ENCODE measurements at regions not wholly inside any gene's neighbourhood (a gene's known extent, or its start where the extent isn't known, plus 50 kb on each side); places are given as distances from the start of the nearest gene placed in this dataset.

DNA sequence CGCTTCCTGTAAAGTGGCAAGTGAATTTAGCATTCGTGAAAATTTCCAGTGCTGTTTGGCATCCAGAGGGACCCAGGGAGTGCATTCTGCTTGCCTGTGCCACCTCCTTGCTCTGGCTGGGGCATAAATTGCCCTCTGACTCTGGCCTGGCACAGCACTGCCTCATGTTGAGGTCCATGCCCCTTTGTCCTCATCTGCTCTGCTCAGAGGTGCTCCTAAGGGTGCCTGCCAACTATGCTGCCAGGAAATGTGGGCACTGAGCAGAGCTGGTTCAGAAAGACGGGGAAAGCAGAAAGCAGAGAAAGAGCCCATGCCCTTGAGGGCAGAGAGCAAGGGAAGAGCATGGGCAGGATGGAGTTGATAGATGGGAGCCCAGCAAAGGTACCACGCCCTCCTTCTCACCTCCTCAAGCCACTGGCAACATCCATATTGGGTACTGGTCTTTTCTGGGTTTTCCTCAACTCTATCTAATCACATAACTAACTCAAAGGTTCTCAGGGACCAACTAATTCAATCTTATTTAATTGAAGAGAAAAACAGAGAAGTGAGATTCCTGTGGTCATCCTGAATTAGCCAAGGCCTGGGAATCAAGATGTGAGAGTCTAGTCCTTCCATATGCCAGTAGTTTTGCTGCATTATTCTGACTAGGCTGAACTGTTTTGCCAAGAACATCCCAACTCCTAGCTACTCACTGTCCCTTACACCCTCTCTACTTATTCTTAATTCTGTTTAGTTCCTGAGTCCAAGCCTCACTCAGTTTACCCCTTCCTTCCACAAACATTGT is 441.5 kb upstream of the TNP1 start:
- Histone ChIP-seq H3K4me1 (ENCODE audit: control insufficient read depth in 2 of 2, insufficient read depth in 2 of 2, low read length in 1 of 2) (no peaks in the 10 kb centered on the region), H3K36me3 (ENCODE audit: control insufficient read depth in 2 of 2, insufficient read depth in 2 of 2, low read length in 1 of 2) (no peaks in the 10 kb centered on the region), H3K27me3 (ENCODE audit: control insufficient read depth in 1 of 2, insufficient read depth in 2 of 2, low read length in 2 of 2) (no peaks in the 10 kb centered on the region), H3K4me3 (ENCODE audit: low read depth in 1 of 2, low read length in 2 of 2) (no peak overlapping the region), H3K27ac (ENCODE audit: low read depth in 2 of 2, low read length in 1 of 2) (no peak overlapping the region), H3K9me3 (ENCODE audit: control insufficient read depth in 2 of 2, insufficient read depth in 1 of 2, low read depth in 1 of 2, low read length in 1 of 2) (no peaks in the 10 kb centered on the region)
- 84 to 88% methylated on average over 4 of the region's 4 CpGs for WGBS, 2 donors

DNA sequence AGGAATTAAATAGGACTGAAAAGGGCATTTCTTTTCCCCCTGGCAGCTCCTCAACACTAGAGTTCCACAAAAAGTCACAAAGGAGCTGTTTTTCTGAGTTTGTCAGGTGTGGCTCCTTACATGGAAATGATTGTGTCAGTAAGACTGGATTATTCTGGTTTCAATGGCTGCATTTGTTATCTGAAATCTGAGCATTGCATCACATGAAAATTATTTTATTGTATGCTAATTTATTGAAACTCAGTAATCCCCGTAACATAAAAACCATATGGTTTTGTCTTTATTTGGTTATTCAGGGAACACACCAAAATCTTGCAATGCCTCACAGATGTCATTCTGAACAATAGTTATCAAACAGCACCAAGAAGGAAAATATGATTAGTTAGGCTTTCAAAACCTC is 439.7 kb upstream of the TNP1 start:
- no peaks in the 10 kb centered on the region for H3K9me3 ChIP-seq (ENCODE audit: control insufficient read depth in 2 of 2, insufficient read depth in 1 of 2, low read depth in 1 of 2, low read length in 1 of 2)
- H3K27me3 ChIP-seq (ENCODE audit: control insufficient read depth in 1 of 2, insufficient read depth in 2 of 2, low read length in 2 of 2), result no peaks in the 10 kb centered on the region
- WGBS, 2 donors, result 71 to 93% methylated on average over 1 of the region's 1 CpG
- H3K27ac ChIP-seq (ENCODE audit: low read depth in 2 of 2, low read length in 1 of 2), result no peak overlapping the region
- no peaks in the 10 kb centered on the region for H3K36me3 ChIP-seq (ENCODE audit: control insufficient read depth in 2 of 2, insufficient read depth in 2 of 2, low read length in 1 of 2)
- no peak overlapping the region for H3K4me3 ChIP-seq (ENCODE audit: low read depth in 1 of 2, low read length in 2 of 2)
- no peaks in the 10 kb centered on the region for H3K4me1 ChIP-seq (ENCODE audit: control insufficient read depth in 2 of 2, insufficient read depth in 2 of 2, low read length in 1 of 2)

DNA sequence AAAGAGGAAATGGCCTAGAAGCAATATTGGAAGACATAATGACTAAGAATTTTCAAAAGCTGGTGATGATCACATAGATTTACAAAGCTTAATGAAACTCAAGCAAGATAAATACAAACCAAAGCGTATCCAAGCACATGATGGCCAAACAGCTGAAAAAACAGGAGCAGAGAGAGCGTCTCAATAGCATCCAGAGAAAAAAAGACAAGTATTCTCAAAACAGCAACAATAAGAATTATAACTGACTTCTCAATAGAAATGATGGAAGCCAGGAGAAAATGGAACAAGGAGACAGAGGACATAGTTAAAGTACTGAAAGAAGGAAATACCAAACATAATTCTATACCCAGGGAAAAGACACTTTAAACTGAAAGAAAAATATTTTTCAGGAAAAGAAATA is 437.2 kb upstream of the TNP1 start:
- no peak overlapping the region for H3K27ac ChIP-seq (ENCODE audit: low read depth in 2 of 2, low read length in 1 of 2)
- H3K4me1 ChIP-seq (ENCODE audit: control insufficient read depth in 2 of 2, insufficient read depth in 2 of 2, low read length in 1 of 2), result no peaks in the 10 kb centered on the region
- H3K4me3 ChIP-seq (ENCODE audit: low read depth in 1 of 2, low read length in 2 of 2), result no peak overlapping the region
- H3K27me3 ChIP-seq (ENCODE audit: control insufficient read depth in 1 of 2, insufficient read depth in 2 of 2, low read length in 2 of 2), result no peaks in the 10 kb centered on the region
- H3K36me3 ChIP-seq (ENCODE audit: control insufficient read depth in 2 of 2, insufficient read depth in 2 of 2, low read length in 1 of 2), result no peaks in the 10 kb centered on the region
- WGBS, 2 donors, result 85 to 87% methylated on average over 2 of the region's 2 CpGs
- H3K9me3 ChIP-seq (ENCODE audit: control insufficient read depth in 2 of 2, insufficient read depth in 1 of 2, low read depth in 1 of 2, low read length in 1 of 2), result no peaks in the 10 kb centered on the region

DNA sequence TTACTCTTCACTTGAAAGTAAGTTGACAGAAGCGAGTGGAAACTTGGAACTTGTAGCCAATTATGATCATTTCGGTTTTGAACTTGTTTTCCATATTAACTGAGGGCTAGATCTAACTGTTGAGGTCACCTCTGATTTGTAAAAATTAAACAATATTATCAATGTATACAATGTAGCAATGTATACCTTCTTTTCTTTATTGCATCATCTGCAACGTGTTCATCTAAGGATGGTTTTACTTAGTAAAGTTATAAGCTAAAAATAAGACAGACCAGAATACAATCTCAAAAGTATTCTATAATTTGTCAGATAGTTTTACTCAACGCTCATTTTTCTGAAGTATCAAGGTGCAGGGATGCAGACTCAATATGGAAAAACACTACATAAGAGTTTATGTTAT is 435.0 kb upstream of the TNP1 start:
- Histone ChIP-seq H3K27me3 (ENCODE audit: control insufficient read depth in 1 of 2, insufficient read depth in 2 of 2, low read length in 2 of 2) (no peaks in the 10 kb centered on the region), H3K27ac (ENCODE audit: low read depth in 2 of 2, low read length in 1 of 2) (no peak overlapping the region), H3K4me1 (ENCODE audit: control insufficient read depth in 2 of 2, insufficient read depth in 2 of 2, low read length in 1 of 2) (no peaks in the 10 kb centered on the region), H3K4me3 (ENCODE audit: low read depth in 1 of 2, low read length in 2 of 2) (no peak overlapping the region), H3K36me3 (ENCODE audit: control insufficient read depth in 2 of 2, insufficient read depth in 2 of 2, low read length in 1 of 2) (no peaks in the 10 kb centered on the region), H3K9me3 (ENCODE audit: control insufficient read depth in 2 of 2, insufficient read depth in 1 of 2, low read depth in 1 of 2, low read length in 1 of 2) (no peaks in the 10 kb centered on the region)
- 78 to 83% methylated on average over 4 of the region's 4 CpGs for WGBS, 2 donors

DNA sequence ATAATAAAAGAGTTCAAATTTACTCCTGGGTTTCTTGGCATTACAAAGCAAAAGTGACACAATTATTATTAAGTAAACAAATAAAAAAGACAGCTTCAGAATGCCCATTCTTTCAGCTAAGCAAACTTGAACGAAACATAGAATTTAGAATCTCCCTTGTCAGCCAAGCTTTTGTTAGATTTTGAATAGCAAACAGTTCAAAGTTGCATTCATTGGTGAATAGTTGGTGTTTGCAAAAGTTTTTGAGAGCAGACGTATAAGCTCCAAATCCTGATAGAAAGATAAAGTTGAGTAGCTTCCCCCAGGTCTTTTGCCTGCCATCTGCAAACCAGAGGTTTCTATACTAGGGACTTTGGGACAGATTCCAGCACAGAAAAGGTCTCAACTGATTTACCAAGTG is 434.3 kb upstream of the TNP1 start:
- Histone ChIP-seq H3K27ac (ENCODE audit: low read depth in 2 of 2, low read length in 1 of 2) (no peak overlapping the region), H3K4me3 (ENCODE audit: low read depth in 1 of 2, low read length in 2 of 2) (no peak overlapping the region), H3K36me3 (ENCODE audit: control insufficient read depth in 2 of 2, insufficient read depth in 2 of 2, low read length in 1 of 2) (no peaks in the 10 kb centered on the region), H3K9me3 (ENCODE audit: control insufficient read depth in 2 of 2, insufficient read depth in 1 of 2, low read depth in 1 of 2, low read length in 1 of 2) (no peaks in the 10 kb centered on the region), H3K27me3 (ENCODE audit: control insufficient read depth in 1 of 2, insufficient read depth in 2 of 2, low read length in 2 of 2) (no peaks in the 10 kb centered on the region), H3K4me1 (ENCODE audit: control insufficient read depth in 2 of 2, insufficient read depth in 2 of 2, low read length in 1 of 2) (no peaks in the 10 kb centered on the region)
- 41 to 50% methylated on average over 2 of the region's 2 CpGs for WGBS, 2 donors

GRCh38 chr2:217293607-217294006 is 433.7 kb upstream of the TNP1 start:
- Histone ChIP-seq H3K36me3 (ENCODE audit: control insufficient read depth in 2 of 2, insufficient read depth in 2 of 2, low read length in 1 of 2) (no peaks in the 10 kb centered on the region), H3K4me3 (ENCODE audit: low read depth in 1 of 2, low read length in 2 of 2) (no peak overlapping the region), H3K27me3 (ENCODE audit: control insufficient read depth in 1 of 2, insufficient read depth in 2 of 2, low read length in 2 of 2) (no peaks in the 10 kb centered on the region), H3K9me3 (ENCODE audit: control insufficient read depth in 2 of 2, insufficient read depth in 1 of 2, low read depth in 1 of 2, low read length in 1 of 2) (no peaks in the 10 kb centered on the region), H3K27ac (ENCODE audit: low read depth in 2 of 2, low read length in 1 of 2) (no peak overlapping the region), H3K4me1 (ENCODE audit: control insufficient read depth in 2 of 2, insufficient read depth in 2 of 2, low read length in 1 of 2) (no peaks in the 10 kb centered on the region)
- WGBS, 2 donors, result 45 to 64% methylated on average over 3 of the region's 3 CpGs

DNA sequence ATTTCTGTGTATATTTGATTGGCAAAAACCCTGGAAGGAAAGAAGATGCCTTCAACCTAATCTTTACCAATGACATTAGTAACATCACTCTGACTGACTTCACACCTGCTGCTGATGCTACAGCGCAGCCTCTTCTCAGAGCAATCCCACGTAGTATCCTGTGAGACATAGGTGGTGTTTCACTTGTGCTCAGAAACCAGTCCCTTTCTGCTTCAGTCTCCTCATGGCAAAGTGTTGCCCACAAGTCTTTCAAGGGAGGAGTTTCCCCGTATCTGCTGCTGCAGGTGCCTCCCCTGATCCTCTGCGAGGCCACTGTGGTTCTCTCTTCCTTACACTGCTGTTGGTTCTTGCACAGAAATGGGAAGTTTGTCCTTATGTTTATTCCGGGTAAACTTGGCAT is 433.2 kb upstream of the TNP1 start:
- no peak overlapping the region for H3K4me3 ChIP-seq (ENCODE audit: low read depth in 1 of 2, low read length in 2 of 2)
- WGBS, 2 donors, result 83 to 86% methylated on average over 5 of the region's 5 CpGs
- H3K36me3 ChIP-seq (ENCODE audit: control insufficient read depth in 2 of 2, insufficient read depth in 2 of 2, low read length in 1 of 2), result no peaks in the 10 kb centered on the region
- no peak overlapping the region for H3K27ac ChIP-seq (ENCODE audit: low read depth in 2 of 2, low read length in 1 of 2)
- no peaks in the 10 kb centered on the region for H3K4me1 ChIP-seq (ENCODE audit: control insufficient read depth in 2 of 2, insufficient read depth in 2 of 2, low read length in 1 of 2)
- no peaks in the 10 kb centered on the region for H3K27me3 ChIP-seq (ENCODE audit: control insufficient read depth in 1 of 2, insufficient read depth in 2 of 2, low read length in 2 of 2)
- no peaks in the 10 kb centered on the region for H3K9me3 ChIP-seq (ENCODE audit: control insufficient read depth in 2 of 2, insufficient read depth in 1 of 2, low read depth in 1 of 2, low read length in 1 of 2)

- WGBS, 2 donors, result 87 to 93% methylated on average over 5 of the region's 5 CpGs
- H3K9me3 ChIP-seq (ENCODE audit: control insufficient read depth in 2 of 2, insufficient read depth in 1 of 2, low read depth in 1 of 2, low read length in 1 of 2), result no peaks in the 10 kb centered on the region
- H3K4me3 ChIP-seq (ENCODE audit: low read depth in 1 of 2, low read length in 2 of 2), result no peak overlapping the region
- no peaks in the 10 kb centered on the region for H3K27me3 ChIP-seq (ENCODE audit: control insufficient read depth in 1 of 2, insufficient read depth in 2 of 2, low read length in 2 of 2)
- H3K36me3 ChIP-seq (ENCODE audit: control insufficient read depth in 2 of 2, insufficient read depth in 2 of 2, low read length in 1 of 2), result no peaks in the 10 kb centered on the region
- no peak overlapping the region for H3K27ac ChIP-seq (ENCODE audit: low read depth in 2 of 2, low read length in 1 of 2)
- no peaks in the 10 kb centered on the region for H3K4me1 ChIP-seq (ENCODE audit: control insufficient read depth in 2 of 2, insufficient read depth in 2 of 2, low read length in 1 of 2)
Observed at GRCh38 chr2:217291259-217291658, 431.4 kb upstream of the TNP1 start.

GRCh38 chr2:217290467-217290866 is 430.6 kb upstream of the TNP1 start:
- no peaks in the 10 kb centered on the region for H3K9me3 ChIP-seq (ENCODE audit: control insufficient read depth in 2 of 2, insufficient read depth in 1 of 2, low read depth in 1 of 2, low read length in 1 of 2)
- no peaks in the 10 kb centered on the region for H3K36me3 ChIP-seq (ENCODE audit: control insufficient read depth in 2 of 2, insufficient read depth in 2 of 2, low read length in 1 of 2)
- no peak overlapping the region for H3K27ac ChIP-seq (ENCODE audit: low read depth in 2 of 2, low read length in 1 of 2)
- H3K4me1 ChIP-seq (ENCODE audit: control insufficient read depth in 2 of 2, insufficient read depth in 2 of 2, low read length in 1 of 2), result no peaks in the 10 kb centered on the region
- H3K4me3 ChIP-seq (ENCODE audit: low read depth in 1 of 2, low read length in 2 of 2), result no peak overlapping the region
- no peaks in the 10 kb centered on the region for H3K27me3 ChIP-seq (ENCODE audit: control insufficient read depth in 1 of 2, insufficient read depth in 2 of 2, low read length in 2 of 2)

DNA sequence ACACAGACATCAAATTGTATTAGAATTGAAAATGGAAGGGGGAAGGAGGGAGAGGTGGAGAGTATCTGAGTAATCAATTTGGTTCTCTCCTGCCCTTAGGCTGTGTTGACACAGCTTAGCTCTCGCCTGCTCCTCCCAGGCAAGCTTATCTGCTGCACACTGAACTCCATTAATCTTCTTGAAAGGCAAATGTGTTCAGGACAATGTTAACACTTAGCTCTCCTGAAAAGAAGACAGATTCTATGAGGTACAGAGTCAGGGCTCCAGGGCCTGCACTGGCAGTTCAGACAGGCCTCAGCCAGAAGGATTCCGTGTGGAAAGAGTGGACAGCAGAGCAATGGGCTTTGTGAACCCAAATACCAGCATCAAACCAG is 430.0 kb upstream of the TNP1 start:
- Histone ChIP-seq H3K27ac (ENCODE audit: low read depth in 2 of 2, low read length in 1 of 2) (no peak overlapping the region), H3K27me3 (ENCODE audit: control insufficient read depth in 1 of 2, insufficient read depth in 2 of 2, low read length in 2 of 2) (no peaks in the 10 kb centered on the region), H3K4me3 (ENCODE audit: low read depth in 1 of 2, low read length in 2 of 2) (no peak overlapping the region), H3K36me3 (ENCODE audit: control insufficient read depth in 2 of 2, insufficient read depth in 2 of 2, low read length in 1 of 2) (no peaks in the 10 kb centered on the region), H3K4me1 (ENCODE audit: control insufficient read depth in 2 of 2, insufficient read depth in 2 of 2, low read length in 1 of 2) (no peaks in the 10 kb centered on the region), H3K9me3 (ENCODE audit: control insufficient read depth in 2 of 2, insufficient read depth in 1 of 2, low read depth in 1 of 2, low read length in 1 of 2) (no peaks in the 10 kb centered on the region)
- 21 to 37% methylated on average over 2 of the region's 2 CpGs for WGBS, 2 donors
